ENCODE measurements at regions not wholly inside any gene's neighbourhood (a gene's known extent, or its start where the extent isn't known, plus 50 kb on each side); places are given as distances from the start of the nearest gene placed in this dataset.

DNA sequence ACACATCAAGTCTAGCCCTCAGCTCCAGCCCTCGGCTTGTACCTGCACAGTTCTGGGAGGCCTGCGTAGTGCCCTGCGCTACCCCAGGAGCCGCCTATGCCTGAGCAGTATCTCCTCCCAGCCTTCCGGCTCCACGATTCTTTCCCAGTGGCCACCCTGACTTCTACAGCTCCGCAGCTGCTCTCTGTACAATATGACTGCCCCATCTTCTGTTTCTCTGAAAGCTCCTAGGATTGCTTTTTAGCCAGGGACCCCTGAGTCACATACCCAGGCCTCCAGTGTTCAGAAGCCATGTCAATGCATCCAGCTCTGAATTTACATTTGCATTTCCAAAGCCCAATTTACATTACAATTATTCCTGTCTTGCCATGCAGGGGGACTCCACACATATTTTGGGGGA, 135.5 kb downstream of the PJA1 start:
- no TSS peak for BruUV-seq (replicated peaks)

More for the DNA sequence above, 135.5 kb downstream of the PJA1 start:
- Histone ChIP-seq H3K27me3 (replicated peaks in 1 of 2; ENCODE audit: control insufficient read depth in 2 of 2, insufficient read depth in 2 of 2, low read length in 1 of 2) (no peaks in the 10 kb centered on the region; a peak in 1 of 4 replicates), H3K9me3 (replicated peaks; ENCODE audit: control insufficient read depth, insufficient read depth, low read length) (no peaks in the 10 kb centered on the region), H2AFZ (ENCODE audit: control insufficient read depth, low read depth, low read length) (no peak overlapping the region), H3K79me2 (ENCODE audit: control insufficient read depth, insufficient read depth, low read length) (no peaks in the 10 kb centered on the region), H3K4me2 (ENCODE audit: control insufficient read depth, insufficient read depth) (no peak overlapping the region), H3K36me3 (ENCODE audit: control insufficient read depth in 2 of 2, insufficient read depth in 2 of 2, low read length in 1 of 2) (no peaks in the 10 kb centered on the region), H4K20me1 (ENCODE audit: control insufficient read depth, insufficient read depth) (no peaks in the 10 kb centered on the region), H3K9ac (ENCODE audit: control insufficient read depth, insufficient read depth, low read length) (no peak overlapping the region), H3K4me3 (no peak overlapping the region), H3K4me1 (ENCODE audit: control insufficient read depth, insufficient read depth, low read length) (peaks cover 23% of the 10 kb centered on the region), H3K27ac (ENCODE audit: control insufficient read depth, insufficient read depth) (no peak overlapping the region)
- RAD21 ChIA-PET (ENCODE audit: unreplicated experiment): no interaction called here
- POLR2A ChIA-PET: no interaction called here
- TF ChIP-seq, protein P1, sequence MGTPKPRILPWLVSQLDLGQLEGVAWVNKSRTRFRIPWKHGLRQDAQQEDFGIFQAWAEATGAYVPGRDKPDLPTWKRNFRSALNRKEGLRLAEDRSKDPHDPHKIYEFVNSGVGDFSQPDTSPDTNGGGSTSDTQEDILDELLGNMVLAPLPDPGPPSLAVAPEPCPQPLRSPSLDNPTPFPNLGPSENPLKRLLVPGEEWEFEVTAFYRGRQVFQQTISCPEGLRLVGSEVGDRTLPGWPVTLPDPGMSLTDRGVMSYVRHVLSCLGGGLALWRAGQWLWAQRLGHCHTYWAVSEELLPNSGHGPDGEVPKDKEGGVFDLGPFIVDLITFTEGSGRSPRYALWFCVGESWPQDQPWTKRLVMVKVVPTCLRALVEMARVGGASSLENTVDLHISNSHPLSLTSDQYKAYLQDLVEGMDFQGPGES (IDR thresholded peaks at IDR 0.05): no peak
- TF ChIP-seq EGR1 (IDR thresholded peaks at IDR 0.05; ENCODE audit: borderline replicate concordance in 1 of 2, low read depth in 2 of 2, low read length in 2 of 2) (no peak), BCL11A (IDR thresholded peaks at IDR 0.05; ENCODE audit: low read depth, low read length) (no peak), NFIC (IDR thresholded peaks at IDR 0.05; ENCODE audit: low read depth, low read length) (no peak), NR2C1 (IDR thresholded peaks at IDR 0.05) (no peak), ZNF592 (IDR thresholded peaks at IDR 0.05) (no peak)
- intact Hi-C loops (cut with micrococcal nuclease; ENCODE audit: unreplicated experiment): no loop called here
- DNase-seq (ENCODE audit: low read depth, low spot score): no peak
- CTCF ChIA-PET: interaction anchor here (1.1 kb wide), 1 partner anchor 201 kb away, joined by 5 read pairs; the partner anchor contains the start of gene EFNB1
- SMC1A ChIA-PET (ENCODE audit: uncharacterized antibody, unreplicated experiment): interaction anchor here (1.5 kb wide), 1 partner anchor 22 kb away, joined by 3 read pairs; no protein-coding TSS in a partner anchor
- FAIRE-seq: no peak
- WGBS (ENCODE audit: insufficient coverage, insufficient replicate concordance, low lambda C conversion rate, missing lambda C conversion rate): 72% methylated on average over 6 of the region's 7 CpGs
- ATAC-seq: no peak
- in situ Hi-C loops (cut with MboI): no loop called here

Data from GM12878 (cell line).